Endothelial cell of umbilical vein (primary cell): ENCODE measurements at regions not wholly inside any gene's neighbourhood (a gene's known extent, or its start where the extent isn't known, plus 50 kb on each side); places are given as distances from the start of the nearest gene placed in this dataset.

Source experiments
- BruUV-seq: library from RNA; stranded (reverse); fragments of 400-500 nt; replicated peaks from 2 replicates; lab custom pipeline; 2021; lab: Mats Ljungman, UMichigan
- CTCF ChIA-PET: fragments of 300-600, 350-600 bp; sonication (Branson Sonifier 250); formaldehyde crosslinking; loops from one replicate; lab custom pipeline; 2021; ENCODE audit warnings: antibody characterized with exemption, inconsistent platforms; lab: Charles Lee
- POLR2A ChIA-PET: fragments of 300-600, 350-600 bp; sonication (Branson Sonifier 250); formaldehyde crosslinking; loops from one replicate; lab custom pipeline; 2021; ENCODE audit warnings: antibody characterized with exemption, inconsistent platforms; lab: Charles Lee
- DNase-seq: peaks from one replicate; pipeline ENCODE4 v3.0.0-alpha.2; 2011; ENCODE audit warnings: low read depth, low spot score
- FAIRE-seq: peaks from 2 replicates; lab custom pipeline; 2011; peaks lifted over from hg19 to GRCh38; lab: Jason Lieb, UNC
- H2AFZ ChIP-seq: 2 replicates; pipeline ENCODE4 v1.6.0; 2012; ENCODE audit warnings: low read depth, low read length, control low read depth, inconsistent platforms
- H3K27ac ChIP-seq: 2 replicates; pipeline ENCODE4 v1.5.1; 2011; ENCODE audit warnings: low read depth, mild to moderate bottlenecking, control low read depth, low read length, moderate library complexity; ENCODE audit not compliant: insufficient read depth
- H3K27me3 ChIP-seq, 2 experiments: 2 replicates each; pipeline versions ENCODE4 v1.6.0 to v1.6.1; 2011; ENCODE audit warnings: low read length in 2 of 2, mixed read lengths in 1 of 2; ENCODE audit not compliant: control insufficient read depth in 2 of 2, insufficient read depth in 2 of 2
- H3K36me3 ChIP-seq, 2 experiments: 2 replicates in 1 of 2; 3 replicates in 1 of 2; pipeline ENCODE4 v1.5.1; 2011; ENCODE audit warnings: low read length in 2 of 2, mild to moderate bottlenecking in 1 of 2, moderate library complexity in 1 of 2; ENCODE audit not compliant: control insufficient read depth in 2 of 2, insufficient read depth in 2 of 2; ENCODE audit errors: extremely low read depth in 1 of 2
- H3K4me1 ChIP-seq: 3 replicates; pipeline ENCODE4 v1.5.1; 2011; ENCODE audit warnings: mild to moderate bottlenecking, low read length; ENCODE audit not compliant: control insufficient read depth, insufficient read depth; ENCODE audit errors: extremely low read depth
- H3K4me2 ChIP-seq: 2 replicates; pipeline ENCODE4 v1.6.1; 2011; ENCODE audit warnings: low read length, control low read depth, mixed read lengths; ENCODE audit not compliant: insufficient read depth
- H3K4me3 ChIP-seq, 3 experiments: fragments of 200-600 bp in 1 of 3; sonication (generic), shearing (Covaris generic) in 1 of 3; replicated peaks in 1 of 3; 2 replicates each; pipeline ENCODE4 v1.5.1; 2011 to 2016; ENCODE audit warnings: control low read depth in 3 of 3, low read length in 3 of 3, mild to moderate bottlenecking in 2 of 3, inconsistent platforms in 1 of 3, low read depth in 1 of 3, moderate library complexity in 1 of 3; ENCODE audit not compliant: insufficient read depth in 1 of 3
- H3K79me2 ChIP-seq: 2 replicates; pipeline ENCODE4 v1.6.0; 2012; ENCODE audit warnings: low read length, inconsistent platforms; ENCODE audit not compliant: control insufficient read depth, insufficient read depth
- H3K9ac ChIP-seq: replicated peaks from 2 replicates; pipeline ENCODE3; 2011; ENCODE audit warnings: low read length, control low read depth; ENCODE audit not compliant: insufficient read depth; ENCODE audit errors: extremely low read depth
- H3K9me1 ChIP-seq: replicated peaks from 3 replicates; pipeline ENCODE4 v1.6.0; 2011; ENCODE audit warnings: mild to moderate bottlenecking, low read length; ENCODE audit not compliant: control insufficient read depth, insufficient read depth; ENCODE audit errors: extremely low read depth
- H3K9me3 ChIP-seq: replicated peaks from 2 replicates; pipeline ENCODE4 v1.5.1; 2012; ENCODE audit warnings: low read length, inconsistent platforms; ENCODE audit not compliant: control insufficient read depth, insufficient read depth
- H4K20me1 ChIP-seq: replicated peaks from 2 replicates; pipeline ENCODE3; 2011; ENCODE audit warnings: mild to moderate bottlenecking, low read length; ENCODE audit not compliant: control insufficient read depth, insufficient read depth; ENCODE audit errors: extremely low read depth
- EZH2 ChIP-seq: IDR thresholded peaks from 2 replicates; pipeline ENCODE4 v1.6.1; 2012; ENCODE audit warnings: borderline replicate concordance, low read depth, mild to moderate bottlenecking, moderate library complexity, low read length, inconsistent platforms; ENCODE audit not compliant: severe bottlenecking
- FOS ChIP-seq: IDR thresholded peaks from 2 replicates; pipeline ENCODE4 v1.6.1; 2011; ENCODE audit warnings: mild to moderate bottlenecking, low read length, moderate library complexity, borderline replicate concordance; ENCODE audit not compliant: insufficient read depth
- GATA2 ChIP-seq: IDR thresholded peaks from 2 replicates; pipeline ENCODE4 v1.7.0; 2011; ENCODE audit warnings: low read depth, mild to moderate bottlenecking, moderate library complexity, mixed read lengths, low read length; ENCODE audit not compliant: insufficient read length, insufficient read depth
- JUN ChIP-seq: IDR thresholded peaks from 2 replicates; pipeline ENCODE4 v1.6.1; 2011; ENCODE audit warnings: borderline replicate concordance, low read depth; ENCODE audit not compliant: insufficient read length, insufficient read depth
- MYC ChIP-seq: IDR thresholded peaks from one replicate; pipeline ENCODE4 v1.6.1; 2011; ENCODE audit warnings: mild to moderate bottlenecking, low read depth, low read length
- POLR2AphosphoS5 ChIP-seq: IDR thresholded peaks from 2 replicates; pipeline ENCODE4 v1.6.1; 2012; ENCODE audit warnings: low read depth, mild to moderate bottlenecking, control low read depth, low read length, moderate library complexity; ENCODE audit not compliant: insufficient read depth
- dilution Hi-C: fragments of 300-500 bp; cut with MboI; formaldehyde crosslinking; loops from one replicate; pipeline ENCODE4 v1.15.0; 2019; ENCODE audit warnings: low sequenced_read_pairs; ENCODE audit not compliant: extremely low pct_ligation_motif_present
- intact Hi-C: fragments of 100-400 bp; cut with micrococcal nuclease; formaldehyde crosslinking; loops from one replicate; pipeline ENCODE4 v1.10.0; 2022
- TF ChIP-seq, protein P1 (sequence below): IDR thresholded peaks from 2 replicates; pipeline ENCODE4 v1.6.1; 2011; ENCODE audit not compliant: insufficient read depth, insufficient read length

- FAIRE-seq: peak; percentile 62
- no peak overlapping the region for H3K4me2 ChIP-seq
- no peaks in the 10 kb centered on the region for H3K79me2 ChIP-seq
- TF ChIP-seq POLR2AphosphoS5 (peak; percentile 21), EZH2 (no peak), FOS (peak; percentile 68), GATA2 (peak; percentile 94), MYC (no peak), JUN (peak; percentile 48)
- TF ChIP-seq, protein P1, sequence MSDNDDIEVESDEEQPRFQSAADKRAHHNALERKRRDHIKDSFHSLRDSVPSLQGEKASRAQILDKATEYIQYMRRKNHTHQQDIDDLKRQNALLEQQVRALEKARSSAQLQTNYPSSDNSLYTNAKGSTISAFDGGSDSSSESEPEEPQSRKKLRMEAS: no peak
- no peaks in the 10 kb centered on the region for H4K20me1 ChIP-seq
- ChIA-PET CTCF (no interaction called here), POLR2A (no interaction called here)
- intact Hi-C loops: no loop called here
- H3K27me3 ChIP-seq: no peaks in the 10 kb centered on the region
- DNase-seq: peak; percentile 87
- H2AFZ ChIP-seq: no peak overlapping the region
- H3K4me3 ChIP-seq: no peak overlapping the region
- H3K36me3 ChIP-seq: no peaks in the 10 kb centered on the region
- H3K4me1 ChIP-seq: peaks cover 3% of the 10 kb centered on the region
- BruUV-seq: no TSS peak
- H3K9me1 ChIP-seq: no peaks in the 10 kb centered on the region
- no peak overlapping the region for H3K27ac ChIP-seq
- H3K9me3 ChIP-seq: no peaks in the 10 kb centered on the region
- dilution Hi-C loops: no loop called here
- H3K9ac ChIP-seq: no peak overlapping the region
Observed at GRCh38 chr18:57095884-57096283, 51.0 kb upstream of the BOD1L2 start.
